NB4 (cell line): ENCODE measurements at regions not wholly inside any gene's neighbourhood (a gene's known extent, or its start where the extent isn't known, plus 50 kb on each side); places are given as distances from the start of the nearest gene placed in this dataset.

Experiments used
- CTCF ChIP-seq: IDR thresholded peaks from one replicate; pipeline ENCODE4 v1.5.1; 2012; ENCODE audit warnings: low read depth, low read length
- POLR2A ChIP-seq: IDR thresholded peaks from 2 replicates; pipeline ENCODE4 v1.6.1; 2011; ENCODE audit warnings: mild to moderate bottlenecking; ENCODE audit not compliant: insufficient read length; ENCODE audit errors: extremely low read depth

GRCh38 chr4:66235876-66236275, 565.6 kb upstream of the EPHA5 start:
- TF ChIP-seq POLR2A: no peak
- no peak for TF ChIP-seq CTCF
